MG63 (cell line): ENCODE measurements at regions not wholly inside any gene's neighbourhood (a gene's known extent, or its start where the extent isn't known, plus 50 kb on each side); places are given as distances from the start of the nearest gene placed in this dataset.
"Not testable (repeated sequence)": the region's sequence is repeated elsewhere in the genome, so short reads cannot be mapped to it uniquely, and the experiment has no call there.

Source experiments
- DNase-seq: peaks from one replicate; pipeline ENCODE4 v3.0.0-alpha.2; 2020
- H3K27me3 ChIP-seq: fragments of 250-450 bp; sonication (Bioruptor Pico); 2 replicates; pipeline ENCODE4 v1.5.1; 2020; ENCODE audit warnings: mild to moderate bottlenecking, moderate library complexity
- H3K36me3 ChIP-seq: fragments of 250-450 bp; sonication (Bioruptor Pico); 2 replicates; pipeline ENCODE4 v1.5.1; 2020; ENCODE audit warnings: mild to moderate bottlenecking, moderate library complexity
- H3K4me3 ChIP-seq: fragments of 250-450 bp; sonication (Bioruptor Pico); 2 replicates; pipeline ENCODE4 v1.5.1; 2020; ENCODE audit warnings: mild to moderate bottlenecking, moderate library complexity
- H3K9me3 ChIP-seq: fragments of 250-450 bp; sonication (Bioruptor Pico); 2 replicates; pipeline ENCODE4 v1.5.1; 2020; ENCODE audit warnings: mild to moderate bottlenecking, moderate library complexity

DNA sequence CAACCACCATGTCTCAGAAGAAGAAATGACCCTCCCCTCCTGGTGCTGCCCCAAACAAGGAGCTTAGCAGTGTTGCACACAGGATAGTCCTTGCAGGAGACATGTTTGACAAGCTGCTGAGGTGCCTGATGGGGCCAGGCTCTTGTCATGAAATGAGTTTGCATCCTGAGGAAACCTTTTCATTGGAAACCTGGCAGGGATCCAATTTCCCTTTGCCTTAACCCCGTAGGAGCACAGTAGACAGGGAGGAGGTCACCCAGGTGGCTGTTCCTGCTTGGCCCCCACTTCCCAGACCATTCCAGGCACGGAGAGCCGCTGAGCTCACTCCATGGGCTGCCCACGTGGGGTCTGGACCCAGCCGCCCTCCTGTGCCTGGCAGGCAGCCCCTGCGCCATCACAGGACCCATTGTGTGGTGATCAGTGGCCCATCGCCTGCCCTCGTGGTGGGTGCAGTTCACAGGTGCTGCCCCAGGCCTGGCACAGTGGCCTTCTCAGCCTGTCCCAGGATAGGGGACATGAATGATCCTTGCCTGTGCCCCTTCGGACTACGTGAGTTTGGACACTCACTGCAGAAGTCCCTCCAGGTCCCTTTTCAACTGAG, 247.4 kb downstream of the CCDC74A start:
- not testable (repeated sequence) for H3K9me3 ChIP-seq, H3K27me3 ChIP-seq, H3K36me3 ChIP-seq, H3K4me3 ChIP-seq, DNase-seq

DNA sequence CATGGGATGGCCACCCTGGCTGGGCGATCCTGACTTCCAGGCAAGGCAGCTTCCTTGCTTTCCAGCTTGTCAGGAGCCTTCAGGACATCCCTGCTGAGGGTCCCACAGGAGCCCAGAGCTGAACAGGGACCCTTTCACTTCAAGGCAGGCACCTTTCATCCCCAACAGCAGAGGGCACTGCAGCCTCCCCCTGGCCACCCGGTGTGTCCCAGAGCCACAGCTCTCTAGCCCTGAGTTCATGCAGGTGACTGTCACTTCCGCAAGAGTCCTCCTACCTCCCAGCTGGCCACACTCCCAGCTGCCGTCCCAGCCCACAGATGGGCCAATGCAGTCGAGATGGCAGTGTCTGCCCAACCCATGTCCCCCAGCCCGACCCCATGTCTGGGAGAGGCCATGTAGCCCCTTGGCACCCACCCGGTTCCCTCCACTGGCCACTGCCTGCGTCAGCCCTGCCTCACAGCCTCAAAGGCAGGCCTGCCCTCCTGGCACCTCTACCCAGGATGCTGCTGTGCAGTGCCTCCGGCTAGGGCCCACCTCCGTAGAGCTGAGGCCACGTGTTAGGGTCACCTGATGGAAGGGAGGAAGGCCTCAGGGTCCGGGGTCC, 248.3 kb downstream of the CCDC74A start:
- not testable (repeated sequence) for DNase-seq, H3K36me3 ChIP-seq, H3K9me3 ChIP-seq, H3K27me3 ChIP-seq, H3K4me3 ChIP-seq

DNA sequence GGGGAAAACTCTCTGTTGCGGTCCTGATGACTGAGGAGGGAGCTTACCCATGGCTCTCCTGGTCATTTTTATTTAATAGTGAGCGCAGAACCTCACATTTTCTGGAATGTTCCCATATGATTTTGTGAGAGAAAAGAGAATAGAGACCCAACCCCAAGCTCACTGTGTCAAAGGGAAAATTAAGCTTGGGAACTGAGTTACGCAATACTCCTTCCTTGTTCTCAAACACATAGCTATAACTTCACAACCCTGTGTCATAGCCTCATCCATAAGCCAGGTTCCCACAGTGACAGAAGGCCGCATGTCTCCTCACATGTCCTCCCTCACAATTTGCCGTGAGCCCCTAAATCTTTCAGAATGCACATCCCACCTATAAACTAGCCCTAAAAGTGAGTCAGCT, 252.8 kb downstream of the CCDC74A start:
- not testable (repeated sequence) for H3K9me3 ChIP-seq, DNase-seq, H3K4me3 ChIP-seq, H3K36me3 ChIP-seq, H3K27me3 ChIP-seq

DNA sequence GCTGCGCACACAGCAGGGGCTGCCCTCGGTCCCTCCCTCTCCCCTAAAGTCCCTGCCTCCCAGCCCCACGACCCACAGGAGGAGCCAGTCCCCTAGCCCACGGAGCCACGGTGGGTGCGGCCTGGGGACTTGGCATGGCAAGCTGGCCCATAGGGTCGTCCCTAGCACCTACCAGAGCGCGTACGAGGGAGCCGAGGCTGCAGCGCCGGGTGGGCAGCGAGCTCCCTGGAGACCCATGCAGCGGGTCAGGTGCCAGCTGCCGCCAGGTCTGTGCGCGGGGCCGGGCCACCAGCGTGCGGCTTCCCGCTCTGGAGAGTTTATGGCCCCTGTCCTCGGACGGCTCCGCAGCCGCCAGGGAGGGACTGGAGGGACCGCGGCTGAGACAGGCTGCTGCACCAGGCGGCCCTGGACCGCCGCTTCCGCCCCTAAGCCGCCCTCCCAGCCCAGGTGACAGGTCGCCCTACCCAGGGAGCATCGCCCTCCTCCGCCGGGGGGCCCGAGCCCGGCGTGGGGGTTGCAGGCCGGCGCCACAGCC, 273.6 kb downstream of the CCDC74A start:
- Histone ChIP-seq H3K27me3 (no peaks in the 10 kb centered on the region), H3K9me3 (no peaks in the 10 kb centered on the region), H3K4me3 (no peak overlapping the region), H3K36me3 (no peaks in the 10 kb centered on the region)
- no peak for DNase-seq

DNA sequence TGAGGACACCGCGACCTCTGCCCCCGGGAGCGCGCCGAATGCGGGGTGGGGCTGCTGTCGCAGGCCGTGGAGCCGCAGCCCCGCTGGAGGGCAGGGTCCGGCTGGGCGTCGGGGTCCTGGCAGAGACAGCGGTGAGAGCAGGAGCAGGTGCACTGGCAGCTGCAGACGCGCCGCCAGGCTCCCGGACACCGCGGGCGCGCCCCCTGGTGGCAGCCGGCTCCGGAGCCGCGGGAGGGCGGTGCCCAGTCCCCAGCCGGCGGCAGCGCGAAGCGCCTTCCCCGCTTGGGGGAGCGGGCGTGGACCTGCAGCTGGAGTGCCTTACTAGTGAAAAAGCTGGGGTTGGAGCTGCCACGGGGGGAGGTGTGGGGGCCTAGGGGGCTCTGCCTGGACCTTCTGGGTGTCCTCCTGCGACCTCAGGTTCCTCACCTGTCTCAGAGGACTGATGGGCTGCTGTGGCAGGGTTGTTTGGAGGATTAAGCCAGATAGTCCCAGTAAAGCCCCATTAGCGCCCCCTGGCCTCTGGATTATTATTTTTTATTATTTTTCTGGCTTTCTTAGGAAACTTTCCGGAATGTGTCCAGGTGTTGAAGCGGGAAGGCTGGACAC, 274.2 kb downstream of the CCDC74A start:
- peak overlapping the region; percentile 26 for H3K4me3 ChIP-seq
- DNase-seq = peak; percentile 67
- H3K27me3 ChIP-seq, H3K36me3 ChIP-seq, H3K9me3 ChIP-seq: not testable (repeated sequence)

DNA sequence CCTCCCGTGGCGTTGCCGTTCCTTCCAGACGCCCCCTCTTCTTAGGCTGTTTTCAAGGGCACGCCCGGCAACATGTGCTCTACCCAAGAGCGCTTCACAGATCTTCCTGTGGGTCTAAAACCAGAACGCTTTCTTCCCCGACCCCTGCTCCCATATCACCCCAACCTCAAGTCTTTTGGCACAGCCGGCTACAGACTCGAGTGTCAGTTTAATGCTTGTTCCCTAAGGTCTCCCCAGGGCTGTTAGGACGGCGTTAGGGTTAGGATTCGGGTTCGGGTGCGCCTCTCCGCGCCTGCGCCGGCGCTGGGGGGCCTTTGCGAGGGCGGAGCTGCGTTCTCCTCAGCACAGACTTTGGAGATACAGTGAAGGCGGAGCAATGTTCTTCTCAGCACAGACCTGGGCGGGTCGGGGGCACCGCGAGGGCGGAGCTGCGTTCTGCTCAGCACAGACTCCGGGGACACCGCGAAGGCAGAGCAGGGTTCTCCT, 274.7 kb downstream of the CCDC74A start:
- not testable (repeated sequence) for H3K27me3 ChIP-seq, H3K36me3 ChIP-seq, H3K9me3 ChIP-seq
- DNase-seq = peak; percentile 25
- peak overlapping the region; percentile 26 for H3K4me3 ChIP-seq

DNA sequence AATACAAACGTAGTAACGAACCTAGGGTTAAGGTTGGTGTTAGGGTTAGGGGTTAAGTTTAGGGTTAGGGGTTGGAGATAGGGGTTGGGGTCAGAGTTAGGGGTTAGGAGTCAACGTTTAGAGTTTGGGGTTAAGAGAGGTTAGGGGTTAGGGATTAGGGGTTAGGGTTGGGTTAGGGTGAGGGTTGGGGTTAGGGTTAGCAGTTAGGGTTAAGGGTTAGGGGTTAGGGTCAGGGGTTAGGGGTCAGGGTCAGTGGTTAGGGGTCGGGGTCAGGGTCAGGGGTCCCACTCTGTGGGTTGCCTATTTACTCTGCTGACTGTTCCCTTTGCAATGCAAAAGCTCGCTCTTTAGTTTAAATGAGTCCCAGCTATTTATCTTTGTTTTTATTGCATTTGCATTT, 275.5 kb downstream of the CCDC74A start:
- H3K4me3 ChIP-seq, DNase-seq, H3K36me3 ChIP-seq, H3K27me3 ChIP-seq, H3K9me3 ChIP-seq: not testable (repeated sequence)

DNA sequence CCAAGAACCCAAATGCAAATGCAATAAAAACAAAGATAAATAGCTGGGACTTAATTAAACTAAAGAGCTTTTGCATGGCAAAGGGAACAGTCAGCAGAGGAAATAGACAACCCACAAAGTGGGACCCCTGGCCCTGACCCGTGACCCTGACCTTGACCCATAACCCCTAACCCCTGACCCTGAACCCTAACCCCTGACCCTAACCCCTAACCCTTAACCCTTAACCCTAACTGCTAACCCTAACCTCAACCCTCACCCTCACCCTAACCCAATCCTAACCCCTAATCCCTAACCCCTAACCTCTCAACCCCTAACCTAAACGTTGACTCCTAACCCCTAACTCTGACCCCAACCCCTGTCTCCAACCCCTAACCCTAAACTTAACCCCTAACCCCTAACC, 284.9 kb downstream of the CCDC74A start:
- DNase-seq, H3K9me3 ChIP-seq, H3K27me3 ChIP-seq, H3K4me3 ChIP-seq, H3K36me3 ChIP-seq: not testable (repeated sequence)

DNA sequence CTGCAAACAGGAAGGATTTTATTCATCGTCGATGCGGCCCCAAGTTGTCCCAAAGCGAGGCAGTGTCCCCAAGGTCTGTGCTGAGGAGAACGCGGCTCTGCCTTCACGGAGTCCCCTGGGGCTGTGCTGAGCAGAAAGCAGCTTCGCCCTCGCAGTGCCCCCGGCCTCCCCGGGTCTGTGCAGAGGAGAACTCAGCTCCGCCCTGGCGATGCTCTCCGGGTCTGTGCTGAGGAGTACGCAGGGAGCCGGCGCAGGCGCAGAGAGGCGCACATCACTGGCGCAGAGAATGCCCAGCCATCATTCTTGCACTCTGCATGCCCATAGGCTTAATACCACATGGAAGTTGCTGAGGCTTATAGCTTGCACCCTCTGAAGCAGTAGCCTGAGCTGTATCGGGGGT, 285.7 kb downstream of the CCDC74A start:
- DNase-seq, H3K9me3 ChIP-seq, H3K36me3 ChIP-seq, H3K27me3 ChIP-seq, H3K4me3 ChIP-seq: not testable (repeated sequence)

DNA sequence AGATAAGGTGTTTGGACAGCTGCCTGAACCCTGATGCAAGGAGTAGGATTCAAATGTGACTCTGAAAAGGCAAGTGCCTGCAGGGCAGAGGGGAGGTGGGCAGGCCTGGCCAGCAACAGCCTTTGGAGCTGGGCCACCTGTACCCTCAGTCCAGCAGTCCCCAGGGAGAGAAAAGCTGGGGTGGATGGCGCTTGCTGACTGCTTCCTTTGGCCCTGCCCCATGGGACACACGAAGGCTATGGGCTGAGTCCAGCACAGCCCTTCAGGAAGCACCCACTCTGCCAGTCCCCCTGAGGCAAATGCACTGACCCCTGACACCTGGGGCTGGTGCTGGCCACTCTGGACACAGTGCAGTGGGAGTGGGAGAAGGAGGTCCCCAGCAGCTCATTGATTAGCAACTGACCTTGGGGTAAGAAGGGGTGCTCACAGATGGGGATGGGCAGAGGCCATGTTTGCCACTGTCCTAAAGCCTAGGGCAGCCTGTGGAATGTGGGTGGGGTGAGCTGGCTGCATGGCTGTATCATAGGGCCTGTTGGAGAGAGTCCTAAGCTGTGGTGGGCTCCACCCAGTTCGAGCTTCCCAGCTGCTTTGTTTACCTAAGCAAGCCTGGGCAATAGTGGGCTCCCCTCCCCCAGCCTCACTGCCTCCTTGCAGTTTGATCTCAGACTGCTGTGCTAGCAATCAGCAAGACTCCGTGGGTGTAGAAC, 290.7 kb downstream of the CCDC74A start:
- not testable (repeated sequence) for H3K36me3 ChIP-seq, H3K9me3 ChIP-seq, DNase-seq, H3K27me3 ChIP-seq, H3K4me3 ChIP-seq

DNA sequence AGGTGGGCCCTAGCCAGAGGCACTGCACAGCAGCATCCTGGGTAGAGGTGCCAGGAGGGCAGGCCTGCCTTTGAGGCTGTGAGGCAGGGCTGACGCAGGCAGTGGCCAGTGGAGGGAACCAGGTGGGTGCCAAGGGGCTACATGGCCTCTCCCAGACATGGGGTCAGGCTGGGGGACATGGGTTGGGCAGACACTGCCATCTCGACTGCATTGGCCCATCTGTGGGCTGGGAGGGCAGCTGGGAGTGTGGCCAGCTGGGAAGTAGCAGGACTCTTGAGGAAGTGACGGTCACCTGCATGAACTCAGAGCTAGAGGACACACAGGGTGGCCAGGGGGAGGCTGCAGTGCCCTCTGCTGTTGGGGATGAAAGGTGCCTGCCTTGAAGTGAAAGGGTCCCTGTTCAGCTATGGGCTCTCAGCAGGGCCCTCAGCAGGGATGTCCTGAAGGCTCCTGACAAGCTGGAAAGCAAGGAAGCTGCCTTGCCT, 294.6 kb downstream of the CCDC74A start:
- not testable (repeated sequence) for H3K4me3 ChIP-seq, H3K36me3 ChIP-seq, H3K9me3 ChIP-seq, H3K27me3 ChIP-seq, DNase-seq

DNA sequence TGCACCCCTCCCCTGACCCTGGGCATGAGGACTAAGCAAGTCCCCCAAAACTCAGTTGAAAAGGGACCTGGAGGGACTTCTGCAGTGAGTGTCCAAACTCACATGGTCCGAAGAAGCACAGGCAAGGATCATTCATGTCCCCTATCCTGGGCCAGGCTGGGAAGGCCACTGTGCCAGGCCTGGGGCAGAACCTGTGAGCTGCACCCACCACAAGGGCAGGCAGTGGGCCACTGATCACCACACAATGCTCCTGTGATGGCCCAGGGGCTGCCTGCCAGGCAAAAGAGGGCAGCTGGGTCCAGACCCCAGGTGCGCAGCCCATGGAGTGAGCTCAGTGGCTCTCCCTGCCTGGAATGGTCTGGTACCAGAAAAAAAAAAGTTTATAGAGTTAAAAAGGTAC, 295.4 kb downstream of the CCDC74A start:
- H3K27me3 ChIP-seq, H3K4me3 ChIP-seq, H3K9me3 ChIP-seq, H3K36me3 ChIP-seq, DNase-seq: not testable (repeated sequence)

DNA sequence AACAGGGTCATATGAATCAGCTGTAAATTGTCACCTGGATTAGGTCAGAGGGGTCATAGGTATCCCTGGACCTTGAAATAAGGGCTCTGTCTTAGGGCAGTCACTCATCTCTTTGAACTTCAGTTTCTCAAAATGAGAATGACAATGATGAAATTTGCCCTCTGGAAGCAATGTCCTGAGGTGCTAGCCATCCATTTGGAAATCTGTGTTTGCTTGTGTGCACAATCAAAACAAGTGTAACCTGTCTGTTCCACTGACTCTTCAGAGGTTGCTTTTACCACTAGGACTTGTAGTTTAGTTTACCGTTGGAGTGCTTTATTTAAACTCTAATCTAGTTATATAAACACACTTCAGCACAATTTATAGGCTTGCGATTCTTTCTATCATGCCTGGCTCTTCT, 297.3 kb downstream of the CCDC74A start:
- H3K27me3 ChIP-seq, H3K4me3 ChIP-seq, DNase-seq, H3K36me3 ChIP-seq, H3K9me3 ChIP-seq: not testable (repeated sequence)

DNA sequence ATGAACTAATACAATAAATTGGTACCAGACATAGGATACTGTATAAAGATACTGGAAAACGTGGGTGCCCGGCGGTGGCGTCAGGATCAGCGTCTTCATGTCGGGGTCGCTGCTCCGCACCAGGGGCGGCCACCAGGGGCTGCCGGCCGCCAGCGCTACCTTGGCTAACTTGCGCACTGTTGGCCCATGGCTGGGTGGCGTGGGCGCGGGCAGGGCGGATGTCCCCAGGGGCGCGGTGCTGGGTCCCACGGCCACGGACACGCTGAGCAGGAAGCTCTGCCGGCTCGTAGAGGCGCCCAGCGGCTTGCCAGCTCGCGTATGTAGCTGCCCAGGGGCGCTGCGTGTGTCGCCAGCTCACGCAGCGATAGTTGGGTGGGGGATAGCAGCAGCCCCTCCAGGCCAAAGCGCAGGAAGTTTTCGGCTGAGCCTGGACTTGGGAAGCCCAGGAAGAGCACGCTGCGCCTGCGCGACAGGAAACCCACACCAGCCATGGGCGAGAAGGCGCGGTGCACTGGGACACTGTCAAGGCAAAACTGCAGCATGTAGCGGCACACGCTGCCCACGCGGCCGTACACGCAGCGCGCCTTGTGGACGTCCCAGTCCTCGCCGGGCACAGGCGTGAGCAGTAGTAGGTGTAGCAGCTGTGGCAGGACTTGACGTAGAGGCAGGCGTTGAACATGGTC, 299.9 kb downstream of the CCDC74A start:
- no peak for DNase-seq
- Histone ChIP-seq H3K27me3 (no peaks in the 10 kb centered on the region), H3K9me3 (no peaks in the 10 kb centered on the region), H3K36me3 (no peaks in the 10 kb centered on the region), H3K4me3 (no peak overlapping the region)

DNA sequence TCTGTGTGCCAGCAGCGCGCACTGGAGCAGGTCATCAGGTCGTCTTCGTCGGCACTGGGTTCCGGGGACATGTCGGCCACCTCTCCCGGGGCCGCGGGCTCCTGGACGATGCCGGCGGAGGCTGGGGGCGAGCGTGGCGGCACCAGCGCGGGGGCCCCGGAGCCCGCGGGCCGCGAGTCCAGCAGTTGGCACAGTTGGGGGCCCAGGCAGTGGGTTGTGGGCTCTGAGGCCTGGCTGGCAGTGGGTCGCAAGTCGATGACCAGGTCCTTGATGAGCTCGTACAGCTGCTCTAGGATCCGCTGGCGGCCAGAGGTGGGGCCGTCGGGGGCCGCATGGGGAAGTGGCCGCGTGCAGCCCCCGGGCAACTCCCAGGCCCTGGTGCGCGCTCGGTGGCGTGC, 300.5 kb downstream of the CCDC74A start:
- Histone ChIP-seq H3K4me3 (no peak overlapping the region), H3K9me3 (no peaks in the 10 kb centered on the region), H3K36me3 (no peaks in the 10 kb centered on the region), H3K27me3 (no peaks in the 10 kb centered on the region)
- no peak for DNase-seq

DNA sequence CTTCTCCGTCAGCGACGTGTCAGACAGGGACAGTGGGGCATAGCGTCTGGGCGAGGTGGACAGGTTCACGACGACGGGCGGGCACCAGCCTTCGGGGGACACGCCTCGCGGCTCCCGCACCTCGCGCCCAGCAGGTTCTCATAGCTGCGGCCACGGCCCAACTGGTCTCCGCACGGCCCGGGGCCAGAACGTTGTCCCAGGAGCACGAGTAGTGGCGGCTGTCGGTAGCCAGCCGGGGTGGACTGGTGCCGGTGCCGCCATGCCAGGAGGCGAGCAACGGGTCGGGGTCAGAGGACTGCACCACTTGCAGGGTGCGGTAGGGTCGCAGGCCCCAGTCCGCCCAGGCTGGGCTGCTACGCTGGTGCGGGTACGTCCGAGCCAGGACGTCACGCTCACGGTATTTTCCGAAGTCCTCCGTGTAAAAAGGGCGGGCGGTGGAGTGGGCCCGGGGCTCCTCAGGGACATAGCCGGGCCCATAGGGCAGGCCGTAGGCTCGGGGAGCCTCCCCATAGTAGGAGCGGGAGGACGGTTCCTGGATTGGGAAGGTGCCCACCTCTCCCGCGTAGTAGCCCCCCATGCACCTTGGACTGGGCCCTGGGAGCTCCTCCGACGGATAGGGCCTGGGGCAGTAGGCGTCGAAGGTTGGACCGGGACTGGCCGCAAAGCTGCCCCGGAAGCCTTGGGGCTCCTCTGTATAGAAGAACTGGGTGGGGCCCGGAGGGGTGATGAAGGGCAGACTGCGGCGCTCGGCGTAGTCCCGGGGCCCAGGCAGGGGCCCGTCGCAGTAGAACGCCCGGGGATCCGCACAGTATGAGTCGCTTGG, 301.2 kb downstream of the CCDC74A start:
- not testable (repeated sequence) for H3K9me3 ChIP-seq, H3K4me3 ChIP-seq, H3K36me3 ChIP-seq, DNase-seq, H3K27me3 ChIP-seq
